ENCODE measurements at regions not wholly inside any gene's neighbourhood (a gene's known extent, or its start where the extent isn't known, plus 50 kb on each side); places are given as distances from the start of the nearest gene placed in this dataset.

GRCh38 chr12:128133321-128134073 lies 133.5 kb upstream of the TMEM132C start:
- DNase-seq (ENCODE audit: low read depth in 1 of 2, low spot score in 2 of 2) (no peak), FAIRE-seq (no peak)
- Histone ChIP-seq H3K27me3 (replicated peaks in 1 of 4; ENCODE audit: control insufficient read depth in 3 of 4, extremely low read depth in 1 of 4, insufficient read depth in 3 of 4, low read length in 3 of 4) (no peaks in the 10 kb centered on the region), H2BK120ac (replicated peaks; ENCODE audit: low read depth, low read length) (no peak overlapping the region), H2BK20ac (ENCODE audit: low read length) (no peak overlapping the region), H3K9ac (replicated peaks in 1 of 4; ENCODE audit: extremely low read depth in 1 of 4, low read depth in 3 of 4, low read length in 3 of 4) (no peak overlapping the region), H3K4me1 (replicated peaks in 1 of 4; ENCODE audit: control insufficient read depth in 3 of 4, insufficient read depth in 4 of 4, low read length in 3 of 4) (0 out of 7 replicates have a peak, but pooled peaks cover 0 to 2% (median 0%) of the 10 kb centered on the region in 4 experiments), H3K18ac (ENCODE audit: extremely low read depth, low read length) (no peak overlapping the region), H3K4me2 (ENCODE audit: insufficient read depth in 1 of 2, low read depth in 2 of 2, low read length in 2 of 2) (no peak overlapping the region), H3K9me3 (ENCODE audit: insufficient read depth in 2 of 2, low read depth in 1 of 2, low read length in 1 of 2) (no peaks in the 10 kb centered on the region), H4K20me1 (replicated peaks in 1 of 2; ENCODE audit: control insufficient read depth in 1 of 2, insufficient read depth in 2 of 2, low read length in 2 of 2) (no peaks in the 10 kb centered on the region), H2BK12ac (ENCODE audit: low read depth, low read length) (no peak overlapping the region), H4K5ac (ENCODE audit: insufficient read length, low read depth, low read length) (no peak overlapping the region), H3K14ac (ENCODE audit: insufficient read length) (no peak overlapping the region), H3K79me2 (ENCODE audit: control insufficient read depth in 1 of 2, insufficient read depth in 2 of 2, low read length in 2 of 2) (no peaks in the 10 kb centered on the region), H2BK5ac (ENCODE audit: low read depth, low read length) (no peak overlapping the region), H3K23ac (ENCODE audit: insufficient read length) (no peak overlapping the region), H2BK15ac (ENCODE audit: low read length) (no peak overlapping the region), H3K36me3 (ENCODE audit: control insufficient read depth in 2 of 4, insufficient read depth in 4 of 4, low read length in 3 of 4) (no peaks in the 10 kb centered on the region), H4K91ac (replicated peaks; ENCODE audit: insufficient read length, low read length) (no peak overlapping the region), H3K4me3 (ENCODE audit: extremely low read depth in 1 of 4, insufficient read depth in 2 of 4, low read depth in 3 of 4, low read length in 4 of 4) (no peak overlapping the region), H3K23me2 (ENCODE audit: low read depth, low read length) (no peaks in the 10 kb centered on the region), H3K4ac (replicated peaks; ENCODE audit: insufficient read length, low read depth, low read length) (no peak overlapping the region), H3K27ac (ENCODE audit: low read depth, low read length) (no peak overlapping the region), H2AK5ac (ENCODE audit: low read depth, low read length) (no peak overlapping the region), H3K56ac (replicated peaks; ENCODE audit: insufficient read length, low read depth, low read length) (no peak overlapping the region), H2AFZ (ENCODE audit: low read length) (no peak overlapping the region), H4K8ac (ENCODE audit: extremely low read depth, insufficient read depth, low read length) (no peak overlapping the region), H3K79me1 (ENCODE audit: low read depth, low read length) (no peaks in the 10 kb centered on the region)
- ChIA-PET CTCF (ENCODE audit: partially characterized antibody) (interaction anchor here (1.5 kb wide), 1 partner anchor 254 kb away, joined by 3 read pairs; no protein-coding TSS in a partner anchor), POLR2A (ENCODE audit: partially characterized antibody) (no interaction called here)
- 94% methylated on average over 7 of the region's 7 CpGs; no CpG with 5 or more reads in 1 of the 2 experiments for WGBS, 2 experiments (ENCODE audit: extremely low coverage in 1 of 2, insufficient coverage in 1 of 2, insufficient read length in 1 of 2, insufficient replicate concordance in 2 of 2, low coverage in 1 of 2, low lambda C conversion rate in 2 of 2, missing lambda C conversion rate in 1 of 2)
- TF ChIP-seq GABPA (IDR thresholded peaks at IDR 0.05; ENCODE audit: borderline replicate concordance, insufficient read depth, low read length), result no peak
- TF ChIP-seq E2F6 (IDR thresholded peaks at IDR 0.05), result no peak
- TF ChIP-seq CHD2 (IDR thresholded peaks at IDR 0.05; ENCODE audit: low read length), result no peak
